ENCODE measurements at regions not wholly inside any gene's neighbourhood (a gene's known extent, or its start where the extent isn't known, plus 50 kb on each side); places are given as distances from the start of the nearest gene placed in this dataset.

DNA sequence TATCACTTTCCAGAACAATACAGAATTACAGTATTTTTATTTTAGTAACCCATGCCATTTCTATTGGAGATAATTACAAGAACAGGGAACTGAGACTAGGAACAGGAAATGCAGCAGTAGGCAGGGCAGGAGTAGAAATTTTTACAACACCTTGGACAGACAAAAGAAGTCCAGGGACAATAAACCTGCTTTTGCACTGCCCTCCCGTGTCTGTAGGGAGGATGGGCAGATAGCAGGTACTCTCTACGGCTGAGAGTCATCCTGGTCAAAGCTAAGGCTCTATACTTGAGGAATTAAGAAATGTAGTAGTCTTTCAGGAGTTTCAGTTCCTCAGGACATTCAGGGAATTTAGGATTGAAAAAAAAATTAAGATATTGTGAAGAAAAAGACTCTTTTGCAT, 63.4 kb downstream of the VAX1 start:
- intact Hi-C loops (cut with micrococcal nuclease; ENCODE audit: unreplicated experiment) (no loop called here), in situ Hi-C loops (cut with HindIII; ENCODE audit: extremely low pct_ligation_motif_present, low pct_unique_long_range_greater_than_20kb) (no loop called here)
- FAIRE-seq: no peak
- ATAC-seq: peak; percentile 57; the same call in 2 of the 3 replicates
- no peak overlapping the region for H2AFZ ChIP-seq (ENCODE audit: low read length)
- no peak overlapping the region for H3K4me2 ChIP-seq (ENCODE audit: low read depth, low read length)
- H4K20me1 ChIP-seq (ENCODE audit: insufficient read depth, low read length): no peaks in the 10 kb centered on the region
- H3K4me1 ChIP-seq (ENCODE audit: insufficient read depth, low read length): no peaks in the 10 kb centered on the region
- ChIA-PET CTCF (ENCODE audit: low intra/inter-chr PET ratio, low total read pairs) (interaction anchor here (1.2 kb wide), 1 partner anchor 278 kb away, joined by 4 read pairs; no protein-coding TSS in a partner anchor), POLR2A (no interaction called here)
- no peaks in the 10 kb centered on the region for H3K36me3 ChIP-seq (replicated peaks in 1 of 2; ENCODE audit: control insufficient read depth in 1 of 2, insufficient read depth in 2 of 2, low read length in 2 of 2)
- 0% methylated on average over 2 of the region's 2 CpGs for WGBS (ENCODE audit: low lambda C conversion rate)
- H3K9me3 ChIP-seq (ENCODE audit: low read length): no peaks in the 10 kb centered on the region
- no peak overlapping the region for H3K9ac ChIP-seq (ENCODE audit: insufficient read depth, low read depth, low read length)
- no TSS peak for BruUV-seq (replicated peaks)
- peaks cover 0 to 13% of the 10 kb centered on the region in 2 experiments; a peak in 3 of 5 replicates for H3K27me3 ChIP-seq (ENCODE audit: control insufficient read depth in 1 of 2, insufficient read depth in 2 of 2, low read length in 2 of 2)
- DNase-seq (ENCODE audit: low spot score): peak; percentile 3
- H3K79me2 ChIP-seq (ENCODE audit: insufficient read depth, low read length): no peaks in the 10 kb centered on the region
- no peak overlapping the region for H3K27ac ChIP-seq (ENCODE audit: extremely low read length, insufficient read depth, low read length)
- no peak overlapping the region for H3K4me3 ChIP-seq (replicated peaks in 1 of 3; ENCODE audit: insufficient read depth in 1 of 3, low read depth in 2 of 3, low read length in 3 of 3)
- TF ChIP-seq, protein P1, sequence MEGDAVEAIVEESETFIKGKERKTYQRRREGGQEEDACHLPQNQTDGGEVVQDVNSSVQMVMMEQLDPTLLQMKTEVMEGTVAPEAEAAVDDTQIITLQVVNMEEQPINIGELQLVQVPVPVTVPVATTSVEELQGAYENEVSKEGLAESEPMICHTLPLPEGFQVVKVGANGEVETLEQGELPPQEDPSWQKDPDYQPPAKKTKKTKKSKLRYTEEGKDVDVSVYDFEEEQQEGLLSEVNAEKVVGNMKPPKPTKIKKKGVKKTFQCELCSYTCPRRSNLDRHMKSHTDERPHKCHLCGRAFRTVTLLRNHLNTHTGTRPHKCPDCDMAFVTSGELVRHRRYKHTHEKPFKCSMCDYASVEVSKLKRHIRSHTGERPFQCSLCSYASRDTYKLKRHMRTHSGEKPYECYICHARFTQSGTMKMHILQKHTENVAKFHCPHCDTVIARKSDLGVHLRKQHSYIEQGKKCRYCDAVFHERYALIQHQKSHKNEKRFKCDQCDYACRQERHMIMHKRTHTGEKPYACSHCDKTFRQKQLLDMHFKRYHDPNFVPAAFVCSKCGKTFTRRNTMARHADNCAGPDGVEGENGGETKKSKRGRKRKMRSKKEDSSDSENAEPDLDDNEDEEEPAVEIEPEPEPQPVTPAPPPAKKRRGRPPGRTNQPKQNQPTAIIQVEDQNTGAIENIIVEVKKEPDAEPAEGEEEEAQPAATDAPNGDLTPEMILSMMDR (CRISPR knock-in tag; IDR thresholded peaks at IDR 0.05): peak; percentile 33; the same call in 1 of the 2 replicates
- TF ChIP-seq SMC3 (IDR thresholded peaks at IDR 0.05; ENCODE audit: low read length): peak; percentile 21; the same call in 1 of the 2 replicates
- TF ChIP-seq PHB2 (IDR thresholded peaks at IDR 0.05; ENCODE audit: partially characterized antibody): no peak
- peak; percentile 49 for TF ChIP-seq STAG1 (CRISPR knock-in tag; IDR thresholded peaks at IDR 0.05)

DNA sequence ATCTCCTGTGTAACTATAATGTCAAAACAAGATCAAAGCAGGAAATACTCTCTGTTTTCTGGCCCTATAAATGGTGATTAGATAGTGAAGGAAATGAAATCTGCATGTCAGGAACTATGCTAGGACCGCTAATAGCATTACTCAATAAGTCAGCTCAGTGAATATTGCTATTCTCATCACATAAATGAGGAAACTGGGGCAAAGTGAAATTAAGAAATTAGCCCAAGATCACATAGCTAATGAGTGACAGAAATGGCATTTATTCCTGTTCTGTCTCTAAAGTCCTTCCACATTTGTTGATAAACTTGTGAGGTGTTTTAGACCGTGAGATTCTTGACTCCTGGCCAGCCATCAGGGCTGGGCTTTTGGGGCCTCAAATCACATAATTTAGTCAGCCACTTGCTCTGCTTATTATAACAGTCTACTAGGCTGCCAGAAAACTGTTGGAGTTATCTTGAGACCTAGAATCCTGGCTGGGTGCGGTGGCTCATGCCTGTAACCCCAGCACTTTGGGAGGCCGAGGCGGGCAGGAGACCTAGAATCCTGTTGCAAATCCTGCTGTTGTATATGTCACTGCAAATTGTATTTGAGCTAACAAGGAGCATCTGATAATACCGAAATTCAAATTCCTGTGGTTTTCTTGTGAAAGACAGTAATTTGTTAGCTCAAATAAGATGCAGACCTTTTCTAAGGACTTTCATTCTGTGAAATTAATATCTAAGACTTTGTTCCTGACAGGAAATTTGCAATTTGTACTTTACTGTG, 66.5 kb upstream of the SHTN1 start:
- BruUV-seq (replicated peaks): no TSS peak
- Histone ChIP-seq H3K27me3 (ENCODE audit: control insufficient read depth in 1 of 2, insufficient read depth in 2 of 2, low read length in 2 of 2) (peaks cover 0 to 15% of the 10 kb centered on the region in 2 experiments; a peak in 3 of 5 replicates), H3K36me3 (replicated peaks in 1 of 2; ENCODE audit: control insufficient read depth in 1 of 2, insufficient read depth in 2 of 2, low read length in 2 of 2) (no peaks in the 10 kb centered on the region), H3K9ac (ENCODE audit: insufficient read depth, low read depth, low read length) (no peak overlapping the region), H3K27ac (ENCODE audit: extremely low read length, insufficient read depth, low read length) (no peak overlapping the region), H4K20me1 (ENCODE audit: insufficient read depth, low read length) (no peaks in the 10 kb centered on the region), H3K9me3 (ENCODE audit: low read length) (no peaks in the 10 kb centered on the region), H3K79me2 (ENCODE audit: insufficient read depth, low read length) (no peaks in the 10 kb centered on the region), H3K4me1 (ENCODE audit: insufficient read depth, low read length) (no peaks in the 10 kb centered on the region), H2AFZ (ENCODE audit: low read length) (no peak overlapping the region), H3K4me3 (replicated peaks in 1 of 3; ENCODE audit: insufficient read depth in 1 of 3, low read depth in 2 of 3, low read length in 3 of 3) (no peak overlapping the region), H3K4me2 (ENCODE audit: low read depth, low read length) (no peak overlapping the region)
- no peak for ATAC-seq
- no peak for DNase-seq (ENCODE audit: low spot score)
- intact Hi-C loops (cut with micrococcal nuclease; ENCODE audit: unreplicated experiment) (no loop called here), in situ Hi-C loops (cut with HindIII; ENCODE audit: extremely low pct_ligation_motif_present, low pct_unique_long_range_greater_than_20kb) (no loop called here)
- FAIRE-seq: no peak
- ChIA-PET POLR2A (no interaction called here), CTCF (ENCODE audit: low intra/inter-chr PET ratio, low total read pairs) (no interaction called here)
- WGBS (ENCODE audit: low lambda C conversion rate): 22% methylated on average over 4 of the region's 6 CpGs
- TF ChIP-seq, protein P2, sequence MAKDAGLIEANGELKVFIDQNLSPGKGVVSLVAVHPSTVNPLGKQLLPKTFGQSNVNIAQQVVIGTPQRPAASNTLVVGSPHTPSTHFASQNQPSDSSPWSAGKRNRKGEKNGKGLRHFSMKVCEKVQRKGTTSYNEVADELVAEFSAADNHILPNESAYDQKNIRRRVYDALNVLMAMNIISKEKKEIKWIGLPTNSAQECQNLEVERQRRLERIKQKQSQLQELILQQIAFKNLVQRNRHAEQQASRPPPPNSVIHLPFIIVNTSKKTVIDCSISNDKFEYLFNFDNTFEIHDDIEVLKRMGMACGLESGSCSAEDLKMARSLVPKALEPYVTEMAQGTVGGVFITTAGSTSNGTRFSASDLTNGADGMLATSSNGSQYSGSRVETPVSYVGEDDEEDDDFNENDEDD (CRISPR knock-in tag; IDR thresholded peaks at IDR 0.05; ENCODE audit: borderline replicate concordance): no peak
- TF ChIP-seq HNRNPK (IDR thresholded peaks at IDR 0.05; ENCODE audit: low read depth, low read length, poor library complexity, severe bottlenecking): no peak
- no peak for TF ChIP-seq ZNF260 (CRISPR knock-in tag; IDR thresholded peaks at IDR 0.05; ENCODE audit: borderline replicate concordance, low read depth)
- no peak for TF ChIP-seq ZNF567 (CRISPR knock-in tag; IDR thresholded peaks at IDR 0.05; ENCODE audit: borderline replicate concordance)
- no peak for TF ChIP-seq ZNF788 (CRISPR knock-in tag; IDR thresholded peaks at IDR 0.05; ENCODE audit: borderline replicate concordance)
- TF ChIP-seq, protein P3, sequence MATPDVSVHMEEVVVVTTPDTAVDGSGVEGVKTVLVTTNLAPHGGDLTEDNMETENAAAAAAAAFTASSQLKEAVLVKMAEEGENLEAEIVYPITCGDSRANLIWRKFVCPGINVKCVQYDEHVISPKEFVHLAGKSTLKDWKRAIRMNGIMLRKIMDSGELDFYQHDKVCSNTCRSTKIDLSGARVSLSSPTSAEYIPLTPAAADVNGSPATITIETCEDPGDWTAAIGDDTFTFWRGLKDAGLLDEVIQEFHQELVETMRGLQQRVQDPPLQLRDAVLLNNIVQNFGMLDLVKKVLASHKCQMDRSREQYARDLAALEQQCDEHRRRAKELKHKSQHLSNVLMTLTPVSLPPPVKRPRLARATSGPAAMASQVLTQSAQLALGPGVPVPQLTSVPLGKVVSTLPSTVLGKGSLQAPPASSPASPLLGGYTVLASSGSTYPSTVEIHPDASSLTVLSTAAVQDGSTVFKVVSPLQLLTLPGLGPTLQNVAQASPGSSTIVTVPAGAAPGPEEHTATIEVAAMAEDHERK (CRISPR knock-in tag; IDR thresholded peaks at IDR 0.05; ENCODE audit: low read depth): no peak
- TF ChIP-seq GTF2F1 (IDR thresholded peaks at IDR 0.05; ENCODE audit: low read length): no peak
- TF ChIP-seq NCOR1 (IDR thresholded peaks at IDR 0.05; ENCODE audit: borderline replicate concordance, low read length): no peak
- no peak for TF ChIP-seq PHF8 (CRISPR knock-in tag; IDR thresholded peaks at IDR 0.05)
- no peak for TF ChIP-seq RELA (CRISPR knock-in tag; IDR thresholded peaks at IDR 0.05)

Data from HepG2 (cell line).